Smooth muscle cell (in vitro differentiated cells): ENCODE measurements at regions not wholly inside any gene's neighbourhood (a gene's known extent, or its start where the extent isn't known, plus 50 kb on each side); places are given as distances from the start of the nearest gene placed in this dataset.

Experiments
- DNase-seq: peaks from one replicate; lab custom pipeline; 2025; ENCODE audit not compliant: unreplicated experiment; lab: John Stamatoyannopoulos, UW
- H2AFZ ChIP-seq: fragments of 200-600 bp; sonication (generic); 2 replicates; pipeline ENCODE4 v1.6.0; 2016; ENCODE audit warnings: antibody characterized with exemption, low read depth, mild to moderate bottlenecking
- H3F3A ChIP-seq: fragments of 200-600 bp; sonication (generic); 2 replicates; pipeline ENCODE4 v1.6.0; 2017; ENCODE audit warnings: antibody characterized with exemption, low read depth
- H3K27ac ChIP-seq: fragments of 200-600 bp; sonication (generic); 2 replicates; pipeline ENCODE4 v1.5.1; 2016; ENCODE audit warnings: low read depth, mild to moderate bottlenecking
- H3K27me3 ChIP-seq: fragments of 200-600 bp; sonication (generic); 2 replicates; pipeline ENCODE4 v1.6.1; 2016; ENCODE audit warnings: low read depth, mild to moderate bottlenecking
- H3K36me3 ChIP-seq: fragments of 200-600 bp; sonication (generic); 2 replicates; pipeline ENCODE4 v1.5.1; 2016; ENCODE audit warnings: low read depth
- H3K4me1 ChIP-seq: fragments of 200-600 bp; sonication (generic); 2 replicates; pipeline ENCODE4 v1.5.1; 2016; ENCODE audit warnings: low read depth
- H3K4me2 ChIP-seq: fragments of 200-600 bp; sonication (generic); 2 replicates; pipeline ENCODE4 v1.6.0; 2016; ENCODE audit warnings: mild to moderate bottlenecking
- H3K4me3 ChIP-seq: fragments of 200-600 bp; sonication (generic); 2 replicates; pipeline ENCODE4 v1.5.1; 2016; ENCODE audit warnings: mild to moderate bottlenecking
- H3K79me2 ChIP-seq: fragments of 200-600 bp; sonication (generic); 2 replicates; pipeline ENCODE4 v1.6.0; 2016; ENCODE audit warnings: low read depth, mild to moderate bottlenecking
- H3K9ac ChIP-seq: fragments of 200-600 bp; sonication (generic); 2 replicates; pipeline ENCODE4 v1.6.0; 2016; ENCODE audit warnings: low read depth
- H3K9me3 ChIP-seq: fragments of 200-600 bp; sonication (generic); replicated peaks from 2 replicates; pipeline ENCODE4 v1.5.1; 2016; ENCODE audit warnings: low read depth
- H4K20me1 ChIP-seq: fragments of 200-600 bp; sonication (generic); 2 replicates; pipeline ENCODE4 v1.6.0; 2016; ENCODE audit warnings: low read depth
- CTCF ChIP-seq: fragments of 200-600 bp; sonication (generic); IDR thresholded peaks from 2 replicates; pipeline ENCODE4 v1.5.1; 2017; ENCODE audit warnings: borderline replicate concordance, mild to moderate bottlenecking, antibody characterized with exemption; ENCODE audit not compliant: insufficient read depth, poor library complexity, severe bottlenecking
- WGBS: methylation state at CpG from one replicate; pipeline ENCODE4 v1.1.7; 2016; ENCODE audit warnings: low lambda C conversion rate; 5-methylcytosine and 5-hydroxymethylcytosine counted together

DNA sequence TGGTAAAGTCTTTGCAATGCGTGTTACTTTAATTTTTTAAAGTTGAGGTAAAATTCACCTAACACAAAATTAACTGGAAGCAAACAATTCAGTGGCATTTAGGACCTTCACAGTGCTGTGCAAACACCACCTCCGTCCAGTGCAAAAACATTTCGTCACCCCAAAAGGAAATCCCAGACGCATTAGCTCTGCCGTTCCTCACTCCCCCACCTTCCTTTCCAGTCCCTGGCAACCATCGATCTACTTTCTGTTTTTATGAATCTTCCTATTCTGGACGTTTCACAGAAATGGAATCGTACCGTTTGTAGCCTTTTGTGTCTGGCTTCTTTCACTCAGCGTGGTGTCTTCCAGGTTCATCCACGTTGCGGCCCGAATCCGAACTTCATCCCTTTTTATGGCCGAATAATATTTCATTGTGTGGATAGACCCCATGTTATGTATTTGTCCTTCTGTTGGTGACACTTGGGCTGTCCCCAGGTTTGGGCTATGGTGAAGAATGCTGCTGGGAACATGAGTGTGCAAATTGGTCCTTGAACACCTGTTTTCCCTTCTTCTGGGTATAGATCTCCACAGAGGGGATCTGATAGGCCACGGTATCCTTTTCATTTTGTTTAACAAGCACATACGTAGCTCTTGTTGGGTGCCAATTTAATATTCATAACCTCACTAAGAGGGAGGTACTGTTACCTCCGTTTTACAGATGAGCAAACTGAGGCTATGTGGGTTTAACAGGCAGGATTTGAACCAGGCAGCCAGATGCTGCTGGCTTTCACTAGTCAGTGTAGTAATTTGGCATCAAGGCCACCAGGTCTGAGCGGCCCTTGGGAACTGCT lies 232.0 kb upstream of the GSE1 start:
- 64% methylated on average over 19 of the region's 19 CpGs for WGBS
- Histone ChIP-seq H3K79me2 (no peaks in the 10 kb centered on the region), H3K9ac (no peak overlapping the region), H3K4me2 (peak overlapping the region; percentile 49), H3K4me3 (no peak overlapping the region), H3K9me3 (no peaks in the 10 kb centered on the region), H3K27ac (peak overlapping the region; percentile 57), H4K20me1 (peaks cover 62% of the 10 kb centered on the region), H3K36me3 (no peaks in the 10 kb centered on the region), H3F3A (peaks cover 12% of the 10 kb centered on the region), H3K27me3 (no peaks in the 10 kb centered on the region), H2AFZ (no peak overlapping the region), H3K4me1 (peaks cover 12% of the 10 kb centered on the region)
- no peak for TF ChIP-seq CTCF
- no peak for DNase-seq

DNA sequence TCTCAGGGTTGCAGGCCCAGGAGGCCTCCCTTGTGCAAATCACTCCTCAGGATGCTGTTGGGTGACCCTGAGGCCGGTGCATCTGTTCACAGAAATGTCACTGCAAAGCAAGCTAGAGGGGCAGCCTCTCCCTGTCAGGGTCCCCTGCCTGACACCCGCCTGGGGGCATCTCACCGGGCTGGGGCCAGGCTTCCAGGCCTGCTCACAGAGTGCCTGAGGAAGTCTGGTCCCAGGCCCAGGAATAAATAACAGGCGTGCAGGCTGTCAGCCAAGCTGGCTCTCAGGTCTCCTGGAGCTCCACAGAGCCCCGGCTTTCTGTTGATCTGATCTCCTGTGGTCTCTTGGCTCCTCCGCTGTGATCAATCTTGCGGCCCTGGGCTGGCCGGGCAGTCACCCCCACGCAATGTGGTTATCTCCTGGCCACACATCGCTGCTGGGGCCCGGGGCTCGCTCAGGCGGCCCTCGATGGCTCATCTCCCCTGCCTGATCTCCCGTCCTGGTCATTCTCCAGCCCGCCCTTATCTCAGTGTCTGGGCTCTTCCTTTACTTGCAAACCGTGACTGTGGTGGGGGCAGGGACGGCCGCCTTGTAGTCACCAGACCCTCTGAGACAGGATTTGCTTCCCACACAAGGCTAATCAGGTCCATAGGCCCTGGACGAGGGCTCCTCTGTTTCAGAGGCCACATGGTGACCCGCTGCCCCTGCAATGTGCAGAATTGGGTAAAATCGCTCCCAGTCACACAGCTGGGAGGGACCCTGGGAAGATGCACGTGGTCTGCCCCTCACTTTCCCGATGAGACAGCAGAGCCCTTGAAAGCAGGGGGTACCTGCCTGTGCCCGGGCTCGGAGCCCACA lies 231.2 kb upstream of the GSE1 start:
- WGBS: 18% methylated on average over 23 of the region's 26 CpGs
- no peaks in the 10 kb centered on the region for H3K79me2 ChIP-seq
- peaks cover 61% of the 10 kb centered on the region for H4K20me1 ChIP-seq
- no peaks in the 10 kb centered on the region for H3K27me3 ChIP-seq
- TF ChIP-seq CTCF: no peak
- H3F3A ChIP-seq: peaks cover 12% of the 10 kb centered on the region
- peak overlapping the region; percentile 57 for H3K27ac ChIP-seq
- no peak overlapping the region for H3K9ac ChIP-seq
- H2AFZ ChIP-seq: no peak overlapping the region
- no peak overlapping the region for H3K4me3 ChIP-seq
- no peaks in the 10 kb centered on the region for H3K9me3 ChIP-seq
- DNase-seq: peak; percentile 37
- H3K4me1 ChIP-seq: peaks cover 12% of the 10 kb centered on the region
- H3K4me2 ChIP-seq: peak overlapping the region; percentile 49
- no peaks in the 10 kb centered on the region for H3K36me3 ChIP-seq

DNA sequence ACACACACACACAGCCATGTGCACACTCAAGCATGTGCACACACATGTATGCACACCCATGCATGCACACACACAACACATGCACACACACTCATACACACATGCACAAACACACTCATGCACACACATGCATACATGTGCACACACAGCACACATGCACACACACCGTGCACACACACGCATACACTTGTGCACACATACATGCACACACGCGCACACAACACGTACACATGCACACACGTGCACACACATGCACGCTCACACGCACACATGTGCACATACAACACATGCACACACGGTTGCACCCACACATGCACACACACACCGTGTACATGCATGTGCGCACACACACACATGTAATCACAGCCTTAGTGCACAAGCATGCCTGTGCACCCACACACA lies 230.4 kb upstream of the GSE1 start:
- H3K27me3 ChIP-seq: no peaks in the 10 kb centered on the region
- WGBS: 97% methylated on average over 11 of the region's 11 CpGs

More for the DNA sequence above, 230.4 kb upstream of the GSE1 start:
- Histone ChIP-seq H3K4me2 (no peak overlapping the region), H3K9me3 (no peaks in the 10 kb centered on the region), H3K4me3 (no peak overlapping the region), H3K36me3 (no peaks in the 10 kb centered on the region), H3K4me1 (peaks cover 12% of the 10 kb centered on the region), H2AFZ (no peak overlapping the region), H3K9ac (no peak overlapping the region), H3K79me2 (no peaks in the 10 kb centered on the region), H4K20me1 (peaks cover 53% of the 10 kb centered on the region), H3K27ac (no peak overlapping the region), H3F3A (peaks cover 12% of the 10 kb centered on the region)
- no peak for DNase-seq
- no peak for TF ChIP-seq CTCF
